Adipocyte (in vitro differentiated cells): ENCODE measurements at regions not wholly inside any gene's neighbourhood (a gene's known extent, or its start where the extent isn't known, plus 50 kb on each side); places are given as distances from the start of the nearest gene placed in this dataset.

Source experiments
- DNase-seq: peaks from one replicate; pipeline ENCODE4 v3.0.0-alpha.2; 2015; ENCODE audit warnings: low read depth
- H3K27me3 ChIP-seq: replicated peaks from 2 replicates; pipeline ENCODE4 v1.7.0; 2013; ENCODE audit warnings: mild to moderate bottlenecking, low read length, moderate library complexity; ENCODE audit not compliant: control insufficient read depth, insufficient read depth
- H3K36me3 ChIP-seq: 2 replicates; pipeline ENCODE4 v1.7.0; 2013; ENCODE audit warnings: low read length, mild to moderate bottlenecking, moderate library complexity; ENCODE audit not compliant: control insufficient read depth, insufficient read depth, severe bottlenecking
- H3K4me1 ChIP-seq: 2 replicates; pipeline ENCODE4 v1.7.0; 2013; ENCODE audit warnings: mild to moderate bottlenecking, low read length, moderate library complexity; ENCODE audit not compliant: control insufficient read depth, insufficient read depth
- H3K4me3 ChIP-seq: 2 replicates; pipeline ENCODE4 v1.7.0; 2013; ENCODE audit warnings: mild to moderate bottlenecking, low read length, moderate library complexity
- H3K9ac ChIP-seq: 2 replicates; pipeline ENCODE4 v1.7.0; 2013; ENCODE audit warnings: mild to moderate bottlenecking, low read length, moderate library complexity
- H3K9me3 ChIP-seq: 2 replicates; pipeline ENCODE4 v1.7.0; 2013; ENCODE audit warnings: mild to moderate bottlenecking, low read length, moderate library complexity; ENCODE audit not compliant: control insufficient read depth

DNA sequence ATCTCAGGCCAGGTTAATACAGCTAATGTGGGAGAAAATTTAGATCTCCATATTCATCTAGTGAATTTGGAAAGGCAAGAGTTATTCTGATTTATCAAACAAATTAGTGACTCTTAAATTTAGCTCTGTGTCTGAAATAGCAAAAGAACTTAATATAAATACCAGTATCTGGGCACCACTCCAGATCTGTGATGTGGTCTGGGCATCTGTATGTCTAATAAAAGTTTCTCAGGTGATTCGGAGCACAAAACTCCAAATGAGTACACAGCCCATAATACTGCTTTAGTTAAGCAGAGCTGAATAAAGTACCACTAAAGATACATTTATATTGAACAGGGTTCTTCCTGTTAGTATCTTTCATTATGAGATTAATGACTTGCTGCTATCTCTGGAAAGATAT is 261.4 kb downstream of the BAMBI start:
- Histone ChIP-seq H3K9me3 (no peaks in the 10 kb centered on the region), H3K4me1 (peaks cover 13% of the 10 kb centered on the region), H3K27me3 (peaks cover 9% of the 10 kb centered on the region), H3K36me3 (no peaks in the 10 kb centered on the region), H3K9ac (no peak overlapping the region), H3K4me3 (no peak overlapping the region)
- no peak for DNase-seq

- no peak for DNase-seq
- Histone ChIP-seq H3K36me3 (no peaks in the 10 kb centered on the region), H3K27me3 (peaks cover 9% of the 10 kb centered on the region), H3K4me3 (peak overlapping the region; percentile 68), H3K9ac (no peak overlapping the region), H3K4me1 (peaks cover 13% of the 10 kb centered on the region), H3K9me3 (no peaks in the 10 kb centered on the region)
These were observed 262.2 kb downstream of the BAMBI start for GRCh38 chr10:28939281-28940157.

DNA sequence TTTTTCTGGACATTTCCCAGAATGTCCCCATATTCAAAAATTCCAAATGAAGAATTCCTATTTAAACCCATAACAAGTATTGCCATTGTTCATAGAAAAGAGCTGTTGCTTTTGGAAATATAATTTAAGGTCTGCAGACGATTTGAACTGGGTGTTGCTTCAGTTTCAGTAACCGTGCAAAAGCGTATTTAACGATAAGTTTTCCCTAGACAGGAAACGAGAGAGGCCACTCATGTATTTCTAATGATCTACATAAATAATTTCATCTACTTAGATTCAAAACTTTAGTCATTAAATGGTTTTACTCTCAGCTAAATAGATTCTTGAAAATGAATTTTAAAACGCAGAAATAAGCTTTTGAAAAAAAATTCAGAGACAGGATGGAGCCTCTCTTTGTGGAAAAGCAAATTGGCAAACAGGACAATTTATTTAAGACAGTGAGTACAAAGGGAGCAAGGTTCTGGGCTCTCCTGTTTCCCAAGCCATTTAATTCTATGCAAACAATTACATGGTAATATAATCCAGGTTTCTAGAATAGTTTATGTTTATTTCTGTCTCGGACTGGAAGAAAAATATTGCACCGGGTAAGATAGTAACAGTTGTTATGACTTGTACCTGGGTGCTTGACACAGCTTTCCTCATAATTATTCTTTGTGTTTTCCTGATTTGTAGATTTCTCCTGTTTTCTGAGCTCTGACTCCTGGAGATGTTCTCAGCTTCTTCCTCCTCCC is 263.0 kb downstream of the BAMBI start:
- Histone ChIP-seq H3K9ac (no peak overlapping the region), H3K9me3 (peaks cover 8% of the 10 kb centered on the region), H3K4me1 (peaks cover 13% of the 10 kb centered on the region), H3K36me3 (no peaks in the 10 kb centered on the region), H3K4me3 (peak overlapping the region; percentile 68), H3K27me3 (peaks cover 9% of the 10 kb centered on the region)
- no peak for DNase-seq

DNA sequence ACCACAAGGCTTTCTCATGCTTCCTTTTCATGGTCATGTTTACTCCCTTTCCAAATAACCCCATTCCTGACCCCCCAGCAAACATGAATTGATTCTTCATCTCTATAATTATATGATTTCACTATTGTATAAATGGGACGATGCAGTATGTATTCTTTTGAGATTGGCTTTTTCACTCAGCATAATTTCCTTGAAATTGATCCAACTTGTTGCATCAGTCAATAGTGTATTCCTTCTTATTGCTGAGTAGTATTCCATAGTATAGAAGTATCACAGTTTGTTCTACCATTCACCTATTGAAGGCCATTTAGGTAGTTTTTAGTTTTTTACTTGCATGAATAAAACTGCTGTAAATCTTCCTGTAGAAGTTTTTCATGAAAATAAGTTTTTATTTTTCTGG is 264.7 kb downstream of the BAMBI start:
- no peak overlapping the region for H3K9ac ChIP-seq
- no peak for DNase-seq
- H3K4me1 ChIP-seq = peaks cover 24% of the 10 kb centered on the region
- H3K9me3 ChIP-seq = peaks cover 10% of the 10 kb centered on the region
- H3K36me3 ChIP-seq = no peaks in the 10 kb centered on the region
- H3K4me3 ChIP-seq = no peak overlapping the region
- peaks cover 8% of the 10 kb centered on the region for H3K27me3 ChIP-seq

DNA sequence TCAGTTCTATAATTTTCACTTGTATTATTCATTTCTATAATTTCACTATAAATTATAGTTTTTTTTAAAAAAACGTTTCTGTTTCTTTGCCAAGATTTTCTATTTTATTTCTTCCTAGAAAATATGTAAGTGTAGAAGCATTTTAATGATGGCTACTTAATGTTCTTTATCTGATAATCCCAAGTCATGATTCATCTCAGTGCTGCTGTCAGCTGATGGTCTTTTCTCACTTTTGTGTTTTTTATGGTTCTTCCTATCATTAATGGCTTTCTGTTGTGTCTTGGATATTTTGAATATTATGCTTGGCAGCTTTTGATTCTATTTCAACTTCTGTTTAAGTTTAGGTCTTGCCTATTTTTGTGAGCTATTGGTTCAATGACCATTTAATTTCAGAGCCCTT is 268.6 kb downstream of the BAMBI start:
- peaks cover 10% of the 10 kb centered on the region for H3K9me3 ChIP-seq
- H3K4me1 ChIP-seq = peaks cover 16% of the 10 kb centered on the region
- DNase-seq = no peak
- H3K36me3 ChIP-seq = no peaks in the 10 kb centered on the region
- no peaks in the 10 kb centered on the region for H3K27me3 ChIP-seq
- H3K9ac ChIP-seq = no peak overlapping the region
- no peak overlapping the region for H3K4me3 ChIP-seq

DNA sequence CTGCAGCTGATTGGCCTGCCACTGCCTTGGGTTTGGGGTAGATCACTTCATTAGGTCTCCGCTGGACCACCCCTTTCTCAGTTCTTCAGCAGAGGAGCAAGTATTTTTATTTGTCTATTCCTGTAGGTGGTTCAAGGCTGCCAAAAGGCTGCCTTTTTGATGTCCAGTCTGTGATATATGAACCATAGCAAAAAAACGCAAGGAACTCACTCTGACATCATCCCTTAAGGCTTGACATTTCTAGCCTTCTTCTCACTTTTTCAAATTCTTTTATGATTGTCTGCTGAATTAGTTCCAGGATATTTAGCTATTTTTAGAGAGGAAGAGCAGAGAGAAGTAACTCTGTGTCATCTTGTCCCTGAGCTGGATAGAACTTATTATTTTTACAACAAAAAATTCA is 269.2 kb downstream of the BAMBI start:
- Histone ChIP-seq H3K4me1 (peaks cover 16% of the 10 kb centered on the region), H3K9ac (no peak overlapping the region), H3K9me3 (peaks cover 10% of the 10 kb centered on the region), H3K4me3 (no peak overlapping the region), H3K27me3 (no peaks in the 10 kb centered on the region), H3K36me3 (no peaks in the 10 kb centered on the region)
- peak; percentile 65 for DNase-seq

DNA sequence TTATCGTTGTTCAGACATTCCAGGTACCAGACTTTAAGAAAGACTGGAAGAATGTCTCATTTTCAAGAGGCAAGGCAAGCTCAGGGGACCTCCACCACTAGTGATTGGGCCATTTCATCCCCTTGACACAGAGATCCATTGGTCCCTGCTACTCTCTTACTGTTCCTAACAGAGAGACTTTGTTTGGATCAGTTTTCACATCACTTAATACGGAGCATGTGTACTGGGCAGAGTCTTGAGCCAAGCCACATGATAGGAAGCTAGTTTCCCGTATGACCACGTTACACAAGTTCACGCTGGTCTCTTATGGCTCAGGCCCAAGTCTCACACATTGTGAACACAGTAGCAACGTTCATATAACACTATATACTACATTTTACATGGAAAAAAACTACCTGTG is 269.9 kb downstream of the BAMBI start:
- DNase-seq = no peak
- peak overlapping the region; percentile 31 for H3K9ac ChIP-seq
- peaks cover 16% of the 10 kb centered on the region for H3K4me1 ChIP-seq
- H3K27me3 ChIP-seq = no peaks in the 10 kb centered on the region
- H3K9me3 ChIP-seq = peaks cover 10% of the 10 kb centered on the region
- no peaks in the 10 kb centered on the region for H3K36me3 ChIP-seq
- H3K4me3 ChIP-seq = peak overlapping the region; percentile 62

- Histone ChIP-seq H3K4me3 (no peak overlapping the region), H3K36me3 (no peaks in the 10 kb centered on the region), H3K9ac (no peak overlapping the region), H3K27me3 (no peaks in the 10 kb centered on the region), H3K4me1 (peaks cover 16% of the 10 kb centered on the region), H3K9me3 (peaks cover 10% of the 10 kb centered on the region)
- DNase-seq = peak; percentile 40
These were observed 270.7 kb downstream of the BAMBI start for GRCh38 chr10:28948046-28948445.

DNA sequence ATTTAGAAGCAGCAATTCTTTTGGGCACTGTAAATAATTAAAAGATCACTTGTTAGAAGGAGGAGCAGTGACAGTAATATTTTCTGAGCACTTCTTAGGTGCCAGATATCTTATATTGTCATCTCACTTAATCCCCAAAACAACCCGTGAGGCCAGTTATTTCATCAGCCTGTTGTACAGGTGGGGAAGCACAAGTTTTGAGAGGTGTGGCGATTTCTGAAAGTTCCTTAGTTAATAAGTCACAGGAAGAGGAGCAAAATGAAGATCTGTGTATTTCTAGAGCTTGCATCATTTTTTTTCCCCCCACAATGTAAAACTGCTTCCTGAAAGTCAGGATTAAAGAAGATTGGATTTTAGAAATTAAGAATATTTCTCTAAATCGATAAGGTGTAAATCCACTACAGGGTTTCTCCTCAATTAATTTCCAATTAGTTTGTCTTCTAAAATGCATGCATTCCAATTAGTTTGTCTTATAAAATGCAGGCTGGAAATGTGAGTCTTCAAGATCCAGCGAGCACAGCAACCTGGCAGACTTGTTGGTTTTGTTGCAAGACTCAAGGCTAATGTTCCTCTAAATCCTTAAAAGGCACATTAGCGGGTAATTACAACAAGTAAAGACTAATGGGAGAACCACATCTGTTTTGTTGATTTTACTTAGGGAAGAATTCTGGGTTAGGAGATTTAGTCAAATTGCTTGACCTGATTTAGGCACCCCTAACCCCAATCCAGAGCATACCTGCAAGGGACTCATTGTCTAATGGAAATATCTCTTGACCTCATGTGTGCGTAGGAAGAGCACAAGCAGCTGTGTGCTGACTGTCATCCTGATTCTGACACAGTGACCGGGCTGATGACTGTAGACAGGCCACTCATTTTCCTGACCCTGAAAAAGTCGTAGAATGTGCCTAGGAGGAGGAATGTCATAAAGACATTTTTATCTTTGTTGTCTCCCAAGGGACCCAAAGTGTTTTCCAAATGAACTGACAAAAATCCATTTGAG is 272.0 kb downstream of the BAMBI start:
- no peak for DNase-seq
- H3K9ac ChIP-seq = no peak overlapping the region
- peaks cover 16% of the 10 kb centered on the region for H3K4me1 ChIP-seq
- H3K9me3 ChIP-seq = peaks cover 10% of the 10 kb centered on the region
- no peak overlapping the region for H3K4me3 ChIP-seq
- no peaks in the 10 kb centered on the region for H3K36me3 ChIP-seq
- no peaks in the 10 kb centered on the region for H3K27me3 ChIP-seq

DNA sequence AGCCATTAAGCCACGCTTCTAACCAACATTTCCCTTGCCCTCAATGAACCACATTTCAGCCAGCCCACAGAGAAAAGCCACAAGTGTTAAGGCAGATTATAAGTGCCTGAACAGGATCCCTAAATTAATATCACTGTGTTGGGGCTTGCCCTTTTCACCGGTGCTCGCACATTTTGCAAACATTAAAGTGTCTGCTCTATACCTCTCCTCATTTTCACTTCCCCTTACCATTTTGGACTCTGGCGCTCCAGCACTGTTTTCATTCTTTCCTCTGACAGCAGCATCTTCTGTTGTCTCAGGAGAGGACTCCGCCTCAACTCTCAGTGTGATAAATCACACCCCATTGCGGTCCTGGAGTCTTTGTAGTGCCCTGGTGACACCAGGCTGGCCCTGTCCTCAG is 274.2 kb downstream of the BAMBI start:
- H3K27me3 ChIP-seq = no peaks in the 10 kb centered on the region
- H3K4me1 ChIP-seq = peaks cover 10% of the 10 kb centered on the region
- DNase-seq = no peak
- H3K9me3 ChIP-seq = no peaks in the 10 kb centered on the region
- no peak overlapping the region for H3K9ac ChIP-seq
- H3K36me3 ChIP-seq = no peaks in the 10 kb centered on the region
- H3K4me3 ChIP-seq = no peak overlapping the region

GRCh38 chr10:28952523-28952922 is 275.2 kb downstream of the BAMBI start:
- Histone ChIP-seq H3K36me3 (no peaks in the 10 kb centered on the region), H3K9ac (no peak overlapping the region), H3K4me3 (no peak overlapping the region), H3K27me3 (no peaks in the 10 kb centered on the region), H3K4me1 (no peaks in the 10 kb centered on the region), H3K9me3 (no peaks in the 10 kb centered on the region)
- DNase-seq = no peak
